KG1 (cell line): ENCODE measurements at regions not wholly inside any gene's neighbourhood (a gene's known extent, or its start where the extent isn't known, plus 50 kb on each side); places are given as distances from the start of the nearest gene placed in this dataset.

Source experiments
- DNase-seq: peaks from one replicate; lab custom pipeline; 2025; lab: John Stamatoyannopoulos, UW

GRCh38 chr18:55650363-55650870, 62.4 kb upstream of the TCF4 start:
- no peak for DNase-seq

GRCh38 chr18:55647331-55647730, 59.3 kb upstream of the TCF4 start:
- no peak for DNase-seq

DNA sequence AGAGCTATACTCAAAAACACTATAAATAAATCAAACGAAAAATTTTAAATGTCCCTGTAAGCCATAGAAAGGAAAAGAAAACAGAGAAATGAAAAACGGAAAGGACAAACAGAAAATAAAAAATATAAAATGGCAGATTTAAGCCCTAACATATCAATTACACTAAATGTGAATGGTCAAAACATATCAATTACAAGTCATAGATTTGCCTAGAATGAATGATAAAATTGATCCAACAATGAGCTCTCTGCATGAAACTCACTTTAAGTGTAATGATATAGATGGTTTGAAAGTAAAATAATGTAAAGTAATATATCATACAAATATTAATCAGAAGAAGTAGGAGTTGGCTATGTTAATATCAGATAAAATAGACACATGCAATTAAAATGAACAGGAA, 54.2 kb upstream of the TCF4 start:
- no peak for DNase-seq

DNA sequence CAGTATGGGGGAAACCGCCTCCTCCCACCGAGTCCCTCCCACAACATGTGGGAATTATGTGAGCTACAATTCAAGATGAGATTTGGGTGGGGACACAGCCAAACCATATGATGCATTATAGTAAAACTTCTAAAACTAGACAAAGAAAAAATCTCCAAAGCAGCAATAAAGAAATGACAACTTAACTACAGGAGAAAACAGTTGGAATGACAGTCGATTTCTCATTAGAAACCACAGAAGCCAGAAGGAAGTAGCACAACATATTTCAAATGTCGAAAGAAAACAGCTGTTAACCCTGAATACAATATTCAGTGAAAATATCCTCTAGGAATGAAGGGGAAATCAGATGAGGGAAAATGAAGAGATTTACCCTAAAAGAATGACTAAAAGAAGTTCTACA, 53.5 kb upstream of the TCF4 start:
- no peak for DNase-seq
